ENCODE measurements at regions not wholly inside any gene's neighbourhood (a gene's known extent, or its start where the extent isn't known, plus 50 kb on each side); places are given as distances from the start of the nearest gene placed in this dataset.
"Not testable (repeated sequence)": the region's sequence is repeated elsewhere in the genome, so short reads cannot be mapped to it uniquely, and the experiment has no call there.

DNA sequence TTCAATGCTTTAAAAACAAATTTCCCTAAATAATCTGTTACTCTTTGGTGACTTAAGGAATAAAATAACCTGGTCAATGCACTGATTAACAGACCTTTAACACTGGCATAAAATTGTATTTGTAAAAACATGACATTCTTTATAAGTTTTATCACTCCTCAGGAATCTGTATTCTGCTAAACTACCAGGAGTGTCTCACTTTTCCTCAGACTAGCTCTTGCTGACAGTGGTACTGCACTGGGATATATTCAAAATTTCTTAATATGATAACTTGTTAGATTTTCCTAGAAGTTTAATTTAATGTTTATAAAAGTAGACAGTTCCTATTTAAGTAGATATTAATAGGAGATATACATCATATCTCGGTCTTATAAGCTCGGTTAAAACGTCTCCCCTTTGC is 363.4 kb upstream of the ARHGEF26 start:
- no peak for FAIRE-seq
- TF ChIP-seq TAF1 (IDR thresholded peaks at IDR 0.05; ENCODE audit: borderline replicate concordance, low read depth, low read length) = no peak
- no peak for TF ChIP-seq POLR2AphosphoS5 (IDR thresholded peaks at IDR 0.05; ENCODE audit: low read depth, low read length)
- TF ChIP-seq POLR2A (IDR thresholded peaks at IDR 0.05; ENCODE audit: low read depth, low read length) = no peak
- no peak for DNase-seq (ENCODE audit: insufficient read length)

DNA sequence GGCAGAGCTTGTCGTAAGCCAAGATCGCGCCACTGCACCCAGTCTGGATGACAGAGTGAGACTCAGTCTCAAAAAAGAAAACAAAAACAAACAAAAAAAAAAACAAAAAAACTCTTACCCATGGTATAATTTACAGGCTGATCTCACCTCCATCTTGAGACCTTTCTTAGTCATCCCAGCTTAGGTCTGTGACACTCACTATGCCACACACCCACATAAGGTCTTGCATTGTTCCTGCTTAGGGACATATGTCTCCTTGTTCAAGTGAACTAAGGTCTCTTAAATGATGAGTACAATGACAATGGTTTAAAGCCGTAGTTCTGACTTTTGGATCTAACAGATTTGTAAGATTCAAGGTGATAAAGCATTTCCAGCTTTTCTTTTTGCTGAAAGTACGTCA is 360.2 kb upstream of the ARHGEF26 start:
- TF ChIP-seq TAF1 (IDR thresholded peaks at IDR 0.05; ENCODE audit: borderline replicate concordance, low read depth, low read length) = no peak
- FAIRE-seq (no peak), DNase-seq (ENCODE audit: insufficient read length) (no peak)

DNA sequence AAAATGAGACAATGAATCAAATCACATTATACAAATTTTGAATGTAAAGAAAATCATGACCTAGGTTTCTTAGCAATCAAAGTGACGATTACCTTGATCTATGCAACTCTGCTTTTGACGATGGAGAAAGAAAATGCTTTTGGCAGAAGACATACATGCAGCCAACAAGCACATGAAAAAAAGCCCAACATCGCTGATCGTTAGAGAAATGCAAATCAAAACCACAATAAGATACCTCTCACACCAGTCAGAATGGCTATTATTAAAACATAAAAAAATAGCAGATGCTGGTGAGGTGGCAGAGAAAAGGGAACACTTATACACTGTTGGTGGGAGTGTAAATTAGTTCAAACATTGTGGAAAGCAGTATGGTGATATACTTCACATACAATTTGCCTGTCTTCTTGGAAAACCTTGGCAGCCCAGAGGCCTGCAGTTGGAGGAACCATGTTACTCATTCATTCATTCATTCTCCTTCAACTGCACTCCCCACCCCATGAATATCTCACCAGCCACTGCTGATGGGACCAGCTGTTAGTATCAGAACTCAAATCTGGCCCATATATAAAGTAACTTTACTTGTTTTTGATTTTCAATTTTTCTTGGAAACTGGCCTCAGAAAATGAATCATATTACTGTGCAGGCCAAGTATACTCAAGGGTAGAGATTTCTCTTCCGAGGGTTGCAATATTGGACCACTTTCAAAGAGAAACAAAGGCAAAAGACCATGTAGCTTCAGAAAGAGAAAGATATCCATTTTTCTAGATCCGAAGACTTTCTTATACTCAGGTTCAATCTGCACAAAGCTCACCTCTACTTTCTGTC is 358.6 kb upstream of the ARHGEF26 start:
- DNase-seq (ENCODE audit: insufficient read length) = no peak
- peak; percentile 40 for FAIRE-seq
- TF ChIP-seq TAF1 (IDR thresholded peaks at IDR 0.05; ENCODE audit: borderline replicate concordance, low read depth, low read length) (no peak), POLR2A (IDR thresholded peaks at IDR 0.05; ENCODE audit: low read depth, low read length) (no peak), POLR2AphosphoS5 (IDR thresholded peaks at IDR 0.05; ENCODE audit: low read depth, low read length) (no peak)

DNA sequence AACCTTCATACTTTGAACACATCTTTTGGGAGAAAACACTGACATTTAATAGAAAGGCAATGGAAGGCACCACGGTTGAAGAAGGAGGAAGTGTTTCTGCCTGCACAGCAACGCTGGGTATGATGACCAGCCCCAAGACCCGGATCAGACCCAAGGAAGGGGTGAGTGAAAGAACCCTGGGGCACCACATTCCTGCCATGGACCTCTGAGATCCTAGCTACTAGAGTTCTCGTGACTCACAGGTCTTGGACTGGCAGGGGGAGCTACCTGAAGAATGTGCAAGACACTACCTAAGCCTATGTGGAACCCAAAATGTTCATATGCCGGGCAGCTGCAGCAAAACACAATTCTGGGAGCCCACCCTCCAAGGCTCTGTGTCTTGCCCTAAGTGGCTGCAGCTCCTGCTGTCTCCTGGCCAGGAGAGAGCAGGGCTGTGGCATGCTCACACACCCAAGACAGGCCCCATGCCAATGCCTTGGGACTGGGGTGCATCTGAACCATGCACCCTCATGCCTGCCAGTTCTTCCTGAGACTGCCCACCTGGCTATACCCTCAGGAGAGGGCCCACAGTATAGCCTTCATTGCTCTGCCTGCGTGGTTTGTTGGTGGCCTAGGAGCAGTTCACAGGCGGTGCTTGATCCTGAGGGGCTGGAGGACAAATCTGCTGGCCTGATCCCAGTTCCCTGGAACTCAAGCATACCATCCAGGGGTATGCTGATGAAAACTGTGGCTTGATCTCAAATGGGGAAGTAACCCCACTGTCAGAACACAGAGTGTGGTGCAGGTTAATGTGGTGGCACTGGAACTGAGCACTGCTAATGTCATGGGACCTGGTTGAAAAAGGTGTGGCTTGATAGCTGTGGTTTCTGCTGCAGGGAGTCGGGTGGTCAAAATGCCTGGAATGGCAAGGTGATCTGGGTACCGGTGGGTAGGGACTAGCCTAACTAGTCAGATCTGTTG is 353.3 kb upstream of the ARHGEF26 start:
- TF ChIP-seq TAF1 (IDR thresholded peaks at IDR 0.05; ENCODE audit: borderline replicate concordance, low read depth, low read length) = no peak
- TF ChIP-seq POLR2A (IDR thresholded peaks at IDR 0.05; ENCODE audit: low read depth, low read length) = no peak
- TF ChIP-seq POLR2AphosphoS5 (IDR thresholded peaks at IDR 0.05; ENCODE audit: low read depth, low read length) = no peak
- FAIRE-seq = peak; percentile 27
- no peak for DNase-seq (ENCODE audit: insufficient read length)

DNA sequence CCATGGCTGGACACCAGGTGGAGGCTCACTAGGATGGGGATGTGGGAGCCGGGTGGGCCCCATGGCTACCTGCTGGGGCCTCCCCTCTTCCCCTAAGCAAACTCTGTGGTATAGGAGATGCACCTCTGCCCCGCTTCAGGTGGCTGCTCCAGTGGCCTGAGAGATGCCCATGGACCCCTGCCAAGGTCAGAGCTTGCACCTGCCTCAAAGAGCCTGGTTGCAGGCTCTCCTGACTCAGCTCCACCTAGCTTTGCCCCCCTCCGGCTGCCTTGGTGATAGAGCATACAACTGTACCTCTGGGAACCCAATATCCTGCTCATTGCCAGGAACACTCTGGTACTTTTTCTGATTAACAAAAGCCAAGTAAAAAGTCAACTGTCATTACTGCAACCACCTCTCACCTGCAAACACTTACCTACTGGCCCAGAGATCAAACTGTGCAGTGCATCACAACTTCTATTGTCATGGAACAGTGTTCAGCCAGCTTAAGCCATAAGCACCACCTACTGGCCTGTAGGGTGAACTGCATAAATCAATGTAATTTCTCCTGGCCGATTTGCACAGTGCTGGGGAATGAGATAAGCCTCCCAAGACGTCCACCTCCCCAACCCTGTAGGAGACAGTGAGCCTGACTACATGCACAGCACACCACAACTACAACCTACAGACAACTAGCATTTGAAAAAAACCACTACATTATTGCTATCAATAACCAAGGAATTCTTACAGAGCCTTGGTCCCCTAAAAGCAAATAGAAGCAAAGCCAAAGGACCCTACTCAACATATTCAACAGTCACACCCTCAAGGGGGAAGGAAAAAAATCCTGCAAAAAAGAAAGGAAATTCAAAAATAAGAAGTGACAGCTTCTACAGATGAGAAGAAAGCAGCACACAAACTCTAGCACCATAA is 352.4 kb upstream of the ARHGEF26 start:
- DNase-seq (ENCODE audit: insufficient read length) (peak; percentile 6), FAIRE-seq (peak; percentile 97)
- TF ChIP-seq POLR2AphosphoS5 (IDR thresholded peaks at IDR 0.05; ENCODE audit: low read depth, low read length) (no peak), POLR2A (IDR thresholded peaks at IDR 0.05; ENCODE audit: low read depth, low read length) (no peak), TAF1 (IDR thresholded peaks at IDR 0.05; ENCODE audit: borderline replicate concordance, low read depth, low read length) (no peak)

DNA sequence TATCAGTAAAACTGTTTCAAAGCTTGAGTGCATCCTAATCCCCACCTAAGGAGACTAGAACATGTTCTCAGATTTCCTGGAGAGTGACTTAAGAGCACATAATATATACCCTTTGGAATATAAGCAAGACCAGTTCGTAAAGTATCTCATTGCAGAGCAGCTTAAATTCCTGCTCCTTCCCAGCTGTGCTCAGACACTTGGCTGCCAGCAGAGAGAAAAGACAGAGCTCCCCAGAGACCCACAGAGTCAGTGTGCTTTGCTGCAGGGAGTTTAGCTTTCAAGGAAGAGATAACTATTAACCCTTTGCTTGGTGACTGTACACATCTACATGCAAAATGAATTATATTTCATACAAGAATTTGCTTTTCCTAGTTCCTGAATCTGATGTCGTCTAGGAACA is 338.1 kb upstream of the ARHGEF26 start:
- FAIRE-seq (no peak), DNase-seq (ENCODE audit: insufficient read length) (no peak)
- no peak for TF ChIP-seq POLR2A (IDR thresholded peaks at IDR 0.05; ENCODE audit: low read depth, low read length)
- TF ChIP-seq POLR2AphosphoS5 (IDR thresholded peaks at IDR 0.05; ENCODE audit: low read depth, low read length) = no peak
- no peak for TF ChIP-seq TAF1 (IDR thresholded peaks at IDR 0.05; ENCODE audit: borderline replicate concordance, low read depth, low read length)

DNA sequence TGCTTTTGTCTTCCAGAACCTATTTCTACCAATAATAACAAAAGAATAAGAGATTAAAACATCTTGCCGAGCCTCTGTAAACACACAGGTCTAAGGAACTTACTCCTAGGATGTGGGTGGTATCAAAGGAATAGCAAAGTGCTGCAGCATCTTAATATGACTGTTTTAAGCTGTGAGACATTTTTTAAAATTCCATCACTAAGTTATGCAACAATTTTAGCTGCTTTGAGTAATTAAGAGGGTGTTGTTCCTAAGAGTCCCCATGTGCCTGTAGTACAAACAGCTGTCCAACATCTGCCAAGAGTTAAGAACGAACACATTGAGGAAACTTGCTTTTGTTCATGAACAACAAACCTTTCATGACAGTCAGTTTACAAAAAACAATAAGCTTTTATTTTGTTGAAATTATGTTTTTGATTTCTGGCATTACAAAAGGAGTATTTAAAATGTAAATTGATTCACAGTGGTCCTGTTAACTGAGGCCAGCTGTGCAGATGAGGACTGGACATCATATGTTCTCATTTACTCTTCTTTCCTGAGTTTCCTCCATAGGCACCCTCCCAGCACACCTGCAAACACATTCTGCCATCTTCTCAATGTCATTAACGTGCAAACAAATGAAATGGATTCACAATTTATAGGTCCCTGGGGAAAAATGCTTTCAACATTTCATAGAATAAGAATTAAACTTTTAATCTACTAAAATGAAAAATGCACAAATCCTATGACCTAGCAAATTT is 337.3 kb upstream of the ARHGEF26 start:
- TF ChIP-seq POLR2A (IDR thresholded peaks at IDR 0.05; ENCODE audit: low read depth, low read length) = no peak
- TF ChIP-seq TAF1 (IDR thresholded peaks at IDR 0.05; ENCODE audit: borderline replicate concordance, low read depth, low read length) = no peak
- no peak for TF ChIP-seq POLR2AphosphoS5 (IDR thresholded peaks at IDR 0.05; ENCODE audit: low read depth, low read length)
- FAIRE-seq (no peak), DNase-seq (ENCODE audit: insufficient read length) (no peak)

DNA sequence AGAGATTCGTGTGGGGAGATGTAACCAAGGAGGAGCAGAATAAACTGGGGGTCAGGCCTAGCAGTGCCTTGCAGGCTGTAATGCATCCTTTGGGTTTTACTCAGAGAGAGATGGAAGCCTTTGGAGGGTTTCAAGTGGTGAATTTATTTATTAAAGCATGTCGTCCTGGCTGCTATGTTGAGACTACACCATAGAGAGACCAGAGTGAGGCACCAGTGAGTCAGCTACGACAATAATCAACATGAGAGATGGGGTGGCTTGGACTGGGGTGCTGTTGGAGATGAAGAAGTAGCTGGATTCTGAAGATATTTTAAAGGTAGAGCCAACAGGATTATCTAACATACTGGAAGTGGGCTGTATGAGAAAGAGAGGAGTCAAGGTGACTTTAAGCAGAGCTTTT is 335.3 kb upstream of the ARHGEF26 start:
- DNase-seq (ENCODE audit: insufficient read length) = no peak
- TF ChIP-seq TAF1 (IDR thresholded peaks at IDR 0.05; ENCODE audit: borderline replicate concordance, low read depth, low read length) = no peak
- no peak for TF ChIP-seq POLR2A (IDR thresholded peaks at IDR 0.05; ENCODE audit: low read depth, low read length)
- no peak for TF ChIP-seq POLR2AphosphoS5 (IDR thresholded peaks at IDR 0.05; ENCODE audit: low read depth, low read length)
- no peak for FAIRE-seq

DNA sequence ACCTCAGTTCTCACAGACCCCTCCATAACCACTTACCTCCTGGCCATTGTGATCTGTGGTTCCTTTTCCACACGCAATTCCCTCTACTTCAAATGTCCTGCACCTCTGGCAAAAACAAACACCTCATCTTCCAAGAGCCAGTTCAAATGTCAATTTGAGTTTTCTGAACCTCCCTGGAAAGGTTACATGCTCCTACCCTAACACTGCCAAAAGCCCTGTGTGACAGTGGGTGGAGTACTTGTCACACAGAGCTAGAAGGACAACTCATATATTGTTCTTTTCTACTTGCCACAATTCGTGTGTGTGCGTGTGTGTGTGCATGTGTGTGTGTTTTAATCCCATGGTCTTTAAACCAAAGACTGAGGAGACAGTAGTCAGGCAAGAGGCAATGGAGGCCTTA is 331.8 kb upstream of the ARHGEF26 start:
- FAIRE-seq (no peak), DNase-seq (ENCODE audit: insufficient read length) (no peak)
- TF ChIP-seq POLR2A (IDR thresholded peaks at IDR 0.05; ENCODE audit: low read depth, low read length) (no peak), POLR2AphosphoS5 (IDR thresholded peaks at IDR 0.05; ENCODE audit: low read depth, low read length) (no peak), TAF1 (IDR thresholded peaks at IDR 0.05; ENCODE audit: borderline replicate concordance, low read depth, low read length) (no peak)

DNA sequence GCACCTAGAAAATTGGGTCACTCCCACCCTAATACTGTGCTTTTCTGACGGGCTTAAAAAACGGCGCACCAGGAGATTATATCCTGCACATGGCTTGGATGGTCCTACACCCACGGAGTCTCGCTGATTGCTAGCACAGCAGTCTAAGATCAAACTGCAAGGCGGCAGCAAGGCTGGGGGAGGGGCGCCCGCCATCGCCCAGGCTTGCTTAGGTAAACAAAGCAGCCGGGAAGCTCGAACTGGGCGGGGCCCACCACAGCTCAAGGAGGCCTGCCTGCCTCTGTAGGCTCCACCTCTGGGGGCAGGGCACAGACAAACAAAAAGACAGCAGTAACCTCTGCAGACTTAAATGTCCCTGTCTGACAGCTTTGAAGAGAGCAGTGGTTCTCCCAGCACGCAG is 324.1 kb upstream of the ARHGEF26 start:
- FAIRE-seq; DNase-seq (ENCODE audit: insufficient read length): not testable (repeated sequence)
